HL-60 (cell line): ENCODE measurements at regions not wholly inside any gene's neighbourhood (a gene's known extent, or its start where the extent isn't known, plus 50 kb on each side); places are given as distances from the start of the nearest gene placed in this dataset.

Experiments used
- DNase-seq, 2 experiments: peaks; one replicate each; pipeline ENCODE4 v3.0.0-alpha.2; 2010 to 2020; ENCODE audit warnings: low read depth in 1 of 2, low spot score in 1 of 2
- H3K27ac ChIP-seq: fragments of 250-450 bp; sonication (Bioruptor Pico); replicated peaks from 2 replicates; pipeline ENCODE4 v1.5.1; 2020; ENCODE audit warnings: mild to moderate bottlenecking, moderate library complexity
- H3K27me3 ChIP-seq: fragments of 250-450 bp; sonication (Bioruptor Pico); 2 replicates; pipeline ENCODE4 v1.5.1; 2021; ENCODE audit warnings: mild to moderate bottlenecking, moderate library complexity; ENCODE audit not compliant: insufficient read depth, poor library complexity, severe bottlenecking
- H3K4me3 ChIP-seq: replicated peaks from 2 replicates; pipeline ENCODE4 v1.5.1; 2011; ENCODE audit warnings: mild to moderate bottlenecking, control low read depth, low read length; ENCODE audit not compliant: insufficient read depth
- CTCF ChIP-seq: IDR thresholded peaks from one replicate; pipeline ENCODE4 v1.5.1; 2011; ENCODE audit warnings: low read length, control low read depth, inconsistent platforms; ENCODE audit not compliant: insufficient read depth
- GABPA ChIP-seq: IDR thresholded peaks from 2 replicates; pipeline ENCODE4 v1.6.1; 2012; ENCODE audit warnings: low read depth
- POLR2AphosphoS5 ChIP-seq: IDR thresholded peaks from 2 replicates; pipeline ENCODE4 v1.6.1; 2012; ENCODE audit warnings: low read depth
- REST ChIP-seq: IDR thresholded peaks from 2 replicates; pipeline ENCODE4 v1.6.1; 2012; ENCODE audit warnings: low read depth; ENCODE audit not compliant: insufficient replicate concordance
- SPI1 ChIP-seq: IDR thresholded peaks from 2 replicates; pipeline ENCODE4 v1.6.1; 2012; ENCODE audit warnings: low read depth, mild to moderate bottlenecking, borderline replicate concordance

- H3K4me3 ChIP-seq = no peak overlapping the region
- H3K27ac ChIP-seq = no peak overlapping the region
- no peaks in the 10 kb centered on the region for H3K27me3 ChIP-seq
- no peak for DNase-seq
- TF ChIP-seq GABPA = no peak
- TF ChIP-seq REST = no peak
- no peak for TF ChIP-seq CTCF
- TF ChIP-seq POLR2AphosphoS5 = no peak
- no peak for TF ChIP-seq SPI1
These were observed 577.9 kb upstream of the PTPRD start for GRCh38 chr9:11190719-11191118.

- no peak for DNase-seq
- no peaks in the 10 kb centered on the region for H3K27me3 ChIP-seq
- no peak overlapping the region for H3K27ac ChIP-seq
- TF ChIP-seq GABPA (no peak), SPI1 (no peak), POLR2AphosphoS5 (no peak), CTCF (no peak), REST (no peak)
- no peak overlapping the region for H3K4me3 ChIP-seq
These were observed 580.2 kb upstream of the PTPRD start for GRCh38 chr9:11192993-11193392.

GRCh38 chr9:11194246-11194645, 581.4 kb upstream of the PTPRD start:
- DNase-seq = no peak

More at GRCh38 chr9:11194246-11194645, 581.4 kb upstream of the PTPRD start:
- no peak for TF ChIP-seq REST
- no peak for TF ChIP-seq GABPA
- TF ChIP-seq POLR2AphosphoS5 = no peak
- no peak for TF ChIP-seq CTCF
- no peak for TF ChIP-seq SPI1
- H3K27ac ChIP-seq = no peak overlapping the region
- H3K4me3 ChIP-seq = no peak overlapping the region
- H3K27me3 ChIP-seq = no peaks in the 10 kb centered on the region
